GM19397 (cell line): ENCODE measurements at regions not wholly inside any gene's neighbourhood (a gene's known extent, or its start where the extent isn't known, plus 50 kb on each side); places are given as distances from the start of the nearest gene placed in this dataset.

Experiments
- ATAC-seq: cut with Tn5 transposase; IDR thresholded peaks from one replicate; pipeline ENCODE4 v1.9.1; 2021; ENCODE audit warnings: mild to moderate bottlenecking, moderate library complexity; ENCODE audit not compliant: unreplicated experiment

GRCh38 chr7:106486331-106486730, 174.6 kb downstream of the CCDC71L start:
- no peak for ATAC-seq

GRCh38 chr7:106485919-106486318, 175.0 kb downstream of the CCDC71L start:
- no peak for ATAC-seq

- no peak for ATAC-seq
Observed at GRCh38 chr7:106485031-106485551, 175.9 kb downstream of the CCDC71L start.

DNA sequence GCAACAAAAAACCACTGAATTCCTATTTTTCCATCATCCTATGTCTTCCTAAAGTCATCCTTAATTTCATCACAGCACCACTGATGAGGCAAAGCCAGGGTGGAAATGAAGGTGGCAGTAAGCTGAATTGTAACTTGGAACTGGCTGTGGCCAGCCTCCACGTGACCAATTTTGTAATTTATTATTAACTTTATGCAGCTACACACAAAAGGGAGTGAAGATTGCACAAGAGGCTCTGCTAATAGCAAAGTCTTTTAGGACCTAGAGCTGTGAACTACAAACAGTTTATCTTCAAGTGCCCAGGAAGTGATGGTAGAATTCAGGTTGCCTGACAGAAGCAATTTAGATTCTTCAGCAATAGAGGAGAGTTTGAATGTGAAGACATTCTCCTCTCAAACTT, 176.4 kb downstream of the CCDC71L start:
- no peak for ATAC-seq

DNA sequence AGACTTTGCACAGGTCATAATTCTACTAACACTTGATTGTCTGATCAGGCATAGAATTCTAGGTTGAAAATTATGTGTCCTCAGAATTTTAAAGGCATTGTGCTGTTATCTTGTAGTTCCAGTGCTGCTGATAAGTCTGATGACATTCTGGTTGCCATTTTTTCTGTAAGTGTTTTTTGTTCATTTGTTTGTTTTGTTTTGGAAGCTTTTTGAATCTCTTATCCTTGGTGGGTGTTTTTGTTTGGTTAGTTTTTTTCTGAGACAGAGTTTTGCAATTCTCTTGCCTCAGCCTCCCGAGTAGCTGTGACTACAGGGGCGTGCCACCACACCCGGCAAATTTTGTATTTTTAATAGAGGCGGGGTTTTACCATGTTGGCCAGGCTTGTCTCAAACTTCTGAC, 178.9 kb downstream of the CCDC71L start:
- no peak for ATAC-seq

DNA sequence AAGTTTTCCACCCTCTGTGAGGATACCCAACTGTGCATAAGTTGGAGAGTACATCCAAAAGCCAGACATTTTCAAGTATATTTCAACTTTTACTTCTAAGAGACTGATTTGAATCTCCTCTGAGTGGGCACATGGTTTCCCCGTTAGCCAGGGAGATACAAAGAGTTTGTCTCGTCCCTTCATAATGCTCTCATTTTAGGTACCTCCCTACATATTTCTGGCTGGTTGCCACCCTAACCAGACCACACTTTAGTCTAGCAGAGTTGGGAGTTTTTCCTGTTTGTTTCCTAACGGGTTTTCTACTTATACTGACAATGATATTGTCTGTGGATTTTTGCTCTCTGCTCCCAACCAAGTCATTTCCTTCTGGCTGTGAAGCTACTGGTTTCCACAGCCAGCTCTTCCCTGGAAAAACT, 180.3 kb downstream of the CCDC71L start:
- ATAC-seq = peak; percentile 17

DNA sequence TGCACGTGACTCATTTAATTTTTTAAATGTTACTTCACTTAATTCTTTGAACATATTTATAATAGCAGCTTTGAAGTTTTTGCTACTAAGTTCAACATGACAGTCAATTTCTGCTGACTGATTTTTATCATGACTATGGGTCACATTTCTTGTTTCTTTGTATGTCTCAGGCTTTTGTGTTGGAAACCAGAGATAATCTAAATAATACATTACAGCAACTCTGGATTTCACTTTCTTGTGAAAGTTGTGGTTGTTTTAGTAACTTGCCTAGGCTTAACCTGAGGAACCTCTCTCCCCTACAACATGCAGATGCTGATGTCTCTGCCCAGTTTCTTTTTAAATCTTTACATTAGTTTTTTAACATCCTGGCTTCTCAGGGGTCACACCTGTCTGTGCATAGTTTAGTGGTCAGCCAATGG, 180.8 kb downstream of the CCDC71L start:
- ATAC-seq = peak; percentile 46

DNA sequence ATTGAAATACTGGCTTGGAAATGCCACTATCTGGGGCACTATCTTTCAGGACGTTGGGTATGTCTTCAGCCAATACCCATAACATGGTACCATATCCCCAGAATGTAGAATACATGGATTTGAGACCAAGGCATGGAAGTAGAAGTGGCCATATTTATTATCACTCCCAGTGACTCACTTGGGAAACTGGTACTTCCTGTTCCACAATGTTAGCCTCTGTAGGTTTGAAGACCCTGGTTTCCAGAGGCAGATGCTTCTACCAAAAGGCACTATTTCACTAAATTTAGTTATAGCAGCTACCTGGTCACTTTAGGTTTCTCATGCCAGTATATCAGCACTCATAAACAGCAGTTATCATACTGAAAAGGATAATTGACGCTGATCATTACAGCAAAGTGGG, 184.2 kb downstream of the CCDC71L start:
- no peak for ATAC-seq

GRCh38 chr7:106472741-106473140, 188.0 kb upstream of the NAMPT start:
- no peak for ATAC-seq

GRCh38 chr7:106471686-106472440, 187.1 kb upstream of the NAMPT start:
- no peak for ATAC-seq

- no peak for ATAC-seq
Observed at GRCh38 chr7:106471021-106471420, 186.2 kb upstream of the NAMPT start.

DNA sequence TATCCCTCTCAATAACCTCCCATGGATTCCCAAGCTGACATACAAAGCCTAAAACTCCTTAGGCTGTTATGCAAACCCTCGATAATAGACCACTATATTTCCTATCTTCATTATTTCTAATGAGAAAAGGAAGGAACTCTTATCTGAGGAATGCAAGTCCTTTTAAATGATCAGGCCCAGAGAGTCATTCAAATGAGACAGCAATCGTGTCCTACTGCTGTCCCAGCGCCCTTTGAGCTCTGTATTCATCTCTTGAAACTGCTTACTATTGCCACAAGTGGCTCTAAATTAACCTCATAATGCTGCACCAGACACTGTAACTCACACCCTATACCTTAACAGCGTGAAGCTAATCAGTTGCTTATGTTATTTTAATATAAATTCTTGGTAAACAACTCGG, 182.1 kb upstream of the NAMPT start:
- ATAC-seq = no peak

DNA sequence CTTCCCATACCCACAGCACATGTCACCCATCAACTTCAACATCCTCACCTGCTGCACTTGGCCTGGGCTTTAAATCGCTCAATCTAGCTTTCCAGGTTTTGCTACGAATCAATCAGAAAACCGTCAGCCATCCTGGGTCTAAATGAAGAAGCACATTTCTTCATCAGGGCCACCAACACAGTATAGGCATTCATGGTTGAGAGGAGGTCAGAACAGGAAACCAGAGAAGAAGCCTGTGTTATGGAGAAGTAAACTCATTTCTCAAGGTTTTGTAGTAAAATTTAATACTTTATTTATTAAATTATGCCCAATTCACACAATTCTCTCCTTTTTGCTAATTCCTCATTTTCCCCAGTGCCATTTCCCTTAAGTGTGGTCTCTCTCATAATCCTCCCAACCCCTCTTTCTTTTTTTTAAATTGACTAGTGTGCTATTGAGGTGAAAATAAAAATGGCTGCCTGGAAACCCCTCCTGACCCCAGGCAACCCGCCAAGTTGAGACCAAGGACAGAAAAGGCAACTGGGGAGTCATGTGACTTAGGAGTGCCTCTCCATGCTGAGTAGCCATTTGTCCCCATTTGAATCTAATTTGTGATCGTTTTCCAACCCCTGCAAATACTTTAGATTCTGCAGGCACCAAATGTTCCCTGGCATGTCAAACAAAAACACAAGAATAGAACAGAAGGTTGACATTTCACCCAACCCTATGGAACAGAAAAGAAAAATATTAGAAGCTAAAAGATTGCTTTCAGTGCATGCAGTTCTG, 181.1 kb upstream of the NAMPT start:
- ATAC-seq = no peak

GRCh38 chr7:106464651-106465050, 179.9 kb upstream of the NAMPT start:
- no peak for ATAC-seq

- ATAC-seq = no peak
Observed at GRCh38 chr7:106463851-106464611, 179.2 kb upstream of the NAMPT start.

GRCh38 chr7:106462914-106463482, 178.2 kb upstream of the NAMPT start:
- no peak for ATAC-seq

- ATAC-seq = no peak
Observed at GRCh38 chr7:106462365-106462859, 177.6 kb upstream of the NAMPT start.

GRCh38 chr7:106460792-106461254, 176.0 kb upstream of the NAMPT start:
- ATAC-seq = no peak

DNA sequence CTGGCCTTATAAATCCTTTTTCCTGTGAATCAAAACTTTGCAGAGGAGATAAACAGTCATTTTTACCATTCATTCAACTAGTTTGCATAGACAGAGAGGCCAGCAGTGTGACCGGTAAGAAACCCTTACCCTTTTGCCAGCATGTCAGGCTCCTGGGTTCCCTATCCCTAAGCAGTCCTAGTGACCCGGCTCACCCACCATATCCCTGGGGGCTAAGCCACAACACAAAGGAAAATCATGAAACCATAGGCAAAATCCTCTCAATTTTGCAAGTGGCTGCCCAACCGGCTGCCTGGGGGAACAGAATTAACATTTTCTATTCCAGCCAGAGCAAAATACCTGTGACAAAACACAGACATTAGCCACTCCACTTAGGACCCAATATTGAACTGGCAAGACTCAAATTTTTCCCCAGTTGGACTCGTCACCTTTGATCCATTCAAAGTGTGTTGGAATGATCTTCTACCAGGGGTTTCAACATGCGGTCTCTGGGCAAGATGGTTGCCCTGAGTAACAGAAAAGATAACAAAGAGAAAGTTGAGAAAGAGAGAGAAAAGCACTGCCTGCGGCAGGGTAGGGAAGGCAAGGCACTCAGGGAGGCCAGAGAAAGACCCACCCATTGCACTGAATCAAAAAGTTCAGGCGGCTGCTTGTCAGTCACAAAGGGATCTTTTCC, 174.8 kb upstream of the NAMPT start:
- ATAC-seq = no peak

- no peak for ATAC-seq
Observed at GRCh38 chr7:106457678-106458077, 172.9 kb upstream of the NAMPT start.
